Caco-2 (cell line): ENCODE measurements at regions not wholly inside any gene's neighbourhood (a gene's known extent, or its start where the extent isn't known, plus 50 kb on each side); places are given as distances from the start of the nearest gene placed in this dataset.

Experiments
- BruUV-seq: library from RNA; stranded (reverse); fragments of 400-500 nt; replicated peaks from 2 replicates; lab custom pipeline; 2021; lab: Mats Ljungman, UMichigan
- CTCF ChIA-PET: fragments of 300-600 bp; sonication (Branson Sonifier 250); formaldehyde crosslinking; loops from one replicate; lab custom pipeline; 2022; ENCODE audit warnings: antibody characterized with exemption; lab: Charles Lee
- POLR2A ChIA-PET: fragments of 300-600 bp; sonication (Branson Sonifier 250); formaldehyde crosslinking; loops from one replicate; lab custom pipeline; 2022; ENCODE audit warnings: antibody characterized with exemption; lab: Charles Lee
- DNase-seq, 2 experiments: peaks; one replicate each; pipeline versions ENCODE4 v3.0.0 to v3.0.0-alpha.2; 2020 to 2022
- H3K27me3 ChIP-seq: replicated peaks from 2 replicates; pipeline ENCODE4 v1.6.0; 2011; ENCODE audit warnings: low read length; ENCODE audit not compliant: control insufficient read depth, insufficient read depth
- H3K36me3 ChIP-seq: 2 replicates; pipeline ENCODE4 v1.5.1; 2011; ENCODE audit warnings: low read length; ENCODE audit not compliant: control insufficient read depth, insufficient read depth
- H3K4me1 ChIP-seq: fragments of 250-450 bp; sonication (Bioruptor Pico); 2 replicates; pipeline ENCODE4 v1.5.1; 2020; ENCODE audit warnings: mild to moderate bottlenecking
- H3K4me3 ChIP-seq: 2 replicates; pipeline ENCODE4 v1.5.1; 2011; ENCODE audit warnings: low read depth, mild to moderate bottlenecking, control low read depth, low read length
- H3K9me3 ChIP-seq: fragments of 250-450 bp; sonication (Bioruptor Pico); 2 replicates; pipeline ENCODE4 v1.5.1; 2020; ENCODE audit warnings: mild to moderate bottlenecking, moderate library complexity
- H3K27ac Mint-ChIP-seq: one replicate; pipeline ENCODE4 v1.8.0; 2022; ENCODE audit warnings: mixed read lengths; ENCODE audit not compliant: unreplicated experiment
- H3K27me3 Mint-ChIP-seq: one replicate; pipeline ENCODE4 v1.8.0; 2022; ENCODE audit warnings: mixed read lengths; ENCODE audit not compliant: insufficient read depth, unreplicated experiment
- H3K36me3 Mint-ChIP-seq: one replicate; pipeline ENCODE4 v1.8.0; 2022; ENCODE audit warnings: mild to moderate bottlenecking, mixed read lengths; ENCODE audit not compliant: insufficient read depth, unreplicated experiment
- H3K4me1 Mint-ChIP-seq: one replicate; pipeline ENCODE4 v1.8.0; 2022; ENCODE audit warnings: low read depth, mixed read lengths; ENCODE audit not compliant: unreplicated experiment
- H3K4me3 Mint-ChIP-seq: one replicate; pipeline ENCODE4 v1.8.0; 2022; ENCODE audit warnings: mild to moderate bottlenecking, moderate library complexity, mixed read lengths; ENCODE audit not compliant: unreplicated experiment
- H3K9me3 Mint-ChIP-seq: one replicate; pipeline ENCODE4 v1.8.0; 2022; ENCODE audit warnings: mixed read lengths; ENCODE audit not compliant: unreplicated experiment
- CTCF ChIP-seq, 2 experiments: fragments of 200-600 bp in 1 of 2; IDR thresholded peaks; 1 replicate in 1 of 2; 2 replicates in 1 of 2; pipeline versions ENCODE4 v1.5.1 to v1.8.0; 2011 to 2022; ENCODE audit warnings: antibody characterized with exemption in 1 of 2, control low read depth in 1 of 2, inconsistent platforms in 1 of 2, low read depth in 1 of 2, low read length in 1 of 2, mild to moderate bottlenecking in 1 of 2, moderate library complexity in 1 of 2; ENCODE audit not compliant: insufficient read depth in 1 of 2, severe bottlenecking in 1 of 2, unreplicated experiment in 1 of 2
- intact Hi-C: fragments of 100-400 bp; cut with micrococcal nuclease; formaldehyde crosslinking; loops from one replicate; pipeline ENCODE4 v1.10.0; 2022; ENCODE audit not compliant: unreplicated experiment

DNA sequence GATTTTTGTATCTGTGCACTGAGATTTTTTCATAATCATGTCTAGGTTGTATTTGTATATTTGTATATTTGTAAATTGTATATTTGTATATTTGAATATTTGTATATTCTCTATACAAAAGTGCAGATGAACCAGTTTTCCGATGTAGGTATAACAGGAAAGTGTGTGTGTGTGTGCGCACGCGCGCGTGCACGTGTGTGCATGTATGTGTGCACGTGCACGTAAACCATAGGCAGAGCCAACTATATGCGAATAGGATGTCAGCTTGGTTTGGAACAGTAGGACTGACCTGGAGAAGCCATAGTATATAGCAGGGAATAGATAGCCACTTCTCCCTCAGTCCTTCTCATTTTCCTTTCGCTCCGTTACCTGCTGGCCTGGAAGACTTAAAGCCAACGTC, 565.8 kb downstream of the XIRP2 start:
- no peaks in the 10 kb centered on the region for H3K4me1 ChIP-seq
- DNase-seq, result no peak
- H3K4me1 Mint-ChIP-seq, result no peaks in the 10 kb centered on the region
- BruUV-seq, result no TSS peak
- H3K36me3 Mint-ChIP-seq, result no peaks in the 10 kb centered on the region
- no peak overlapping the region for H3K27ac Mint-ChIP-seq
- H3K27me3 ChIP-seq, result no peaks in the 10 kb centered on the region
- H3K9me3 ChIP-seq, result peaks cover 13% of the 10 kb centered on the region
- intact Hi-C loops, result no loop called here
- H3K9me3 Mint-ChIP-seq, result peaks cover 21% of the 10 kb centered on the region
- no peaks in the 10 kb centered on the region for H3K27me3 Mint-ChIP-seq
- H3K4me3 ChIP-seq, result no peak overlapping the region
- no peak for TF ChIP-seq CTCF (IDR thresholded peaks at IDR 0.05; ENCODE audit: insufficient read depth in 1 of 2, low read depth in 1 of 2, low read length in 1 of 2, severe bottlenecking in 1 of 2, unreplicated experiment in 1 of 2)
- ChIA-PET POLR2A (no interaction called here), CTCF (no interaction called here)
- no peaks in the 10 kb centered on the region for H3K36me3 ChIP-seq
- no peak overlapping the region for H3K4me3 Mint-ChIP-seq

DNA sequence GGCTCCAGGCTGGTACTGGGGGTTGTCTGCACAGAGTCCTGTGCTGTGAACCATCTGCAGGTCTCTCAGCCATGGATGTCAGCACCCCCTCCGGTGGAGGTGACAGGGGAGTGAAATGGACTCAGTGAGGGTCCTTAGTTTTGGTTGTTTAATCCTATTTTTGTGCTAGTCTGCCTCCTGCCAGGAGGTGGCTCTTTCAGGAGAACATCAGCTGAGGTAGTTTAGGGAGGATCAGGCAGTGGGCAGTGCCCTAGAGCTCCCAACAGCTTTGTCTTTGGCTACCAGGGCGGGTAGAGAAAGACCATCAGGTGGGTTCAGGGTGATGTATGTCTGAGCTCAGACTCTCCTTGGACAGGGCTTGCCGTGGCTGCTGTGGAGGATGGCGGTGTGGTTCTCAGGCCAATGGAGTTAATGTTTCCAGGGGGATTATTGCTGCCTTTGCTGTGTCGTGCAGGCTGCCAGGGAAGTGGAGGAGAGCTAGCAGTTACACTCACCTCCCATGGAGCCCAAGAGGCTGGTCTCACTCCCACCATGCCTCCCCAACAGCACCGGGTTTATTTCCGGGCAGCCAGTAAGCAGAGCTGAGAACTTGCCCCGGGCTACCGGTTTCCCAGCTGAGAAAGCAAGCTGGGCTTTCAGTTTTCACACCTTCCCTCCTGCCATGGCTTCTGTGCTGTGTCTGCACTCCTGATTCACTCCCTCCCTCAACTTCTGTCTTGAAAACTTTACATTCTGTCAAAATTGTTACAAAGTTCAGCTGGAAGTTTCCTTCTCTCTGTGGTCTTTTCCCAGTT, 563.4 kb downstream of the XIRP2 start:
- no peaks in the 10 kb centered on the region for H3K4me1 Mint-ChIP-seq
- no peaks in the 10 kb centered on the region for H3K36me3 Mint-ChIP-seq
- no peaks in the 10 kb centered on the region for H3K27me3 ChIP-seq
- no peak overlapping the region for H3K27ac Mint-ChIP-seq
- no peaks in the 10 kb centered on the region for H3K4me1 ChIP-seq
- no peak for DNase-seq
- H3K9me3 ChIP-seq, result peaks cover 12% of the 10 kb centered on the region
- TF ChIP-seq CTCF (IDR thresholded peaks at IDR 0.05; ENCODE audit: insufficient read depth in 1 of 2, low read depth in 1 of 2, low read length in 1 of 2, severe bottlenecking in 1 of 2, unreplicated experiment in 1 of 2), result no peak
- POLR2A ChIA-PET, result no interaction called here
- no peaks in the 10 kb centered on the region for H3K27me3 Mint-ChIP-seq
- H3K4me3 ChIP-seq, result no peak overlapping the region
- H3K9me3 Mint-ChIP-seq, result peaks cover 21% of the 10 kb centered on the region
- no peak overlapping the region for H3K4me3 Mint-ChIP-seq
- CTCF ChIA-PET, result interaction anchor here (0.8 kb wide), 1 partner anchor 14 kb away, joined by 3 read pairs; no protein-coding TSS in a partner anchor
- intact Hi-C loops, result loop anchor here (2.0 kb wide), 1 partner anchor 99 kb away; no protein-coding TSS in a partner anchor
- no peaks in the 10 kb centered on the region for H3K36me3 ChIP-seq
- BruUV-seq, result no TSS peak

- Mint-ChIP-seq H3K9me3 (peaks cover 21% of the 10 kb centered on the region), H3K27ac (no peak overlapping the region), H3K36me3 (no peaks in the 10 kb centered on the region), H3K27me3 (no peaks in the 10 kb centered on the region), H3K4me3 (no peak overlapping the region), H3K4me1 (no peaks in the 10 kb centered on the region)
- POLR2A ChIA-PET, result no interaction called here
- H3K27me3 ChIP-seq, result no peaks in the 10 kb centered on the region
- no peak for TF ChIP-seq CTCF (IDR thresholded peaks at IDR 0.05; ENCODE audit: insufficient read depth in 1 of 2, low read depth in 1 of 2, low read length in 1 of 2, severe bottlenecking in 1 of 2, unreplicated experiment in 1 of 2)
- intact Hi-C loops, result loop anchor here (2.0 kb wide), 1 partner anchor 100 kb away; no protein-coding TSS in a partner anchor
- DNase-seq, result no peak
- H3K9me3 ChIP-seq, result peaks cover 12% of the 10 kb centered on the region
- H3K4me1 ChIP-seq, result no peaks in the 10 kb centered on the region
- no peak overlapping the region for H3K4me3 ChIP-seq
- CTCF ChIA-PET, result no interaction called here
- H3K36me3 ChIP-seq, result no peaks in the 10 kb centered on the region
- no TSS peak for BruUV-seq
These were observed 562.1 kb downstream of the XIRP2 start for GRCh38 chr2:167450364-167450763.
